Right lobe of liver (tissue), 4 donors: ENCODE measurements at regions not wholly inside any gene's neighbourhood (a gene's known extent, or its start where the extent isn't known, plus 50 kb on each side); places are given as distances from the start of the nearest gene placed in this dataset.
"Not testable (repeated sequence)": the region's sequence is repeated elsewhere in the genome, so short reads cannot be mapped to it uniquely, and the experiment has no call there.

Experiments used
- CTCF ChIP-seq, 4 donors: fragments of 200-600 bp in 3 of 4; fragments of 450-650 bp in 1 of 4; IDR thresholded peaks; one replicate each; pipeline versions ENCODE4 v1.5.1 to v1.8.0; 2016 to 2022; ENCODE audit warnings: antibody characterized with exemption in 4 of 4, mild to moderate bottlenecking in 2 of 4
- POLR2A ChIP-seq: fragments of 450-650 bp; IDR thresholded peaks from one replicate; pipeline ENCODE4 v1.6.1; 2017; ENCODE audit warnings: antibody characterized with exemption, mild to moderate bottlenecking
- donor health status: DM: no; HTN: no; CAD: no.
- donor health status: DM: no; HTN: no; CAD: no.
- donor health status: DM: no; HTN: yes; CAD: no.

GRCh38 chr14:43128429-43128828 lies 1378.7 kb downstream of the FSCB start:
- not testable (repeated sequence) for TF ChIP-seq CTCF (IDR thresholded peaks at IDR 0.05); POLR2A
